ENCODE measurements at regions not wholly inside any gene's neighbourhood (a gene's known extent, or its start where the extent isn't known, plus 50 kb on each side); places are given as distances from the start of the nearest gene placed in this dataset.

GRCh38 chr10:33497338-33497737, 162.9 kb upstream of the NRP1 start:
- H3K4me3 ChIP-seq (ENCODE audit: control extremely low read depth in 1 of 5, extremely low read depth in 1 of 5, insufficient read depth in 1 of 5, low read depth in 2 of 5, low read length in 4 of 5): no peak overlapping the region
- TF ChIP-seq EZH2 (IDR thresholded peaks at IDR 0.05; ENCODE audit: borderline replicate concordance, insufficient read depth, low read depth, low read length, poor library complexity, severe bottlenecking): no peak
- TF ChIP-seq, protein P1, sequence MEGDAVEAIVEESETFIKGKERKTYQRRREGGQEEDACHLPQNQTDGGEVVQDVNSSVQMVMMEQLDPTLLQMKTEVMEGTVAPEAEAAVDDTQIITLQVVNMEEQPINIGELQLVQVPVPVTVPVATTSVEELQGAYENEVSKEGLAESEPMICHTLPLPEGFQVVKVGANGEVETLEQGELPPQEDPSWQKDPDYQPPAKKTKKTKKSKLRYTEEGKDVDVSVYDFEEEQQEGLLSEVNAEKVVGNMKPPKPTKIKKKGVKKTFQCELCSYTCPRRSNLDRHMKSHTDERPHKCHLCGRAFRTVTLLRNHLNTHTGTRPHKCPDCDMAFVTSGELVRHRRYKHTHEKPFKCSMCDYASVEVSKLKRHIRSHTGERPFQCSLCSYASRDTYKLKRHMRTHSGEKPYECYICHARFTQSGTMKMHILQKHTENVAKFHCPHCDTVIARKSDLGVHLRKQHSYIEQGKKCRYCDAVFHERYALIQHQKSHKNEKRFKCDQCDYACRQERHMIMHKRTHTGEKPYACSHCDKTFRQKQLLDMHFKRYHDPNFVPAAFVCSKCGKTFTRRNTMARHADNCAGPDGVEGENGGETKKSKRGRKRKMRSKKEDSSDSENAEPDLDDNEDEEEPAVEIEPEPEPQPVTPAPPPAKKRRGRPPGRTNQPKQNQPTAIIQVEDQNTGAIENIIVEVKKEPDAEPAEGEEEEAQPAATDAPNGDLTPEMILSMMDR (IDR thresholded peaks at IDR 0.05): no peak
- H3K36me3 ChIP-seq (replicated peaks in 1 of 2; ENCODE audit: control extremely low read depth in 1 of 2, control insufficient read depth in 1 of 2, extremely low read depth in 1 of 2, insufficient read depth in 2 of 2, low read length in 1 of 2): no peaks in the 10 kb centered on the region
- DNase-seq (no peak), ATAC-seq (ENCODE audit: low read depth) (no peak)
- H3K27me3 ChIP-seq (replicated peaks in 1 of 4; ENCODE audit: control extremely low read depth in 1 of 4, control insufficient read depth in 3 of 4, insufficient read depth in 4 of 4, low read length in 3 of 4): no peaks in the 10 kb centered on the region
- CTCF ChIA-PET: no interaction called here
- no peak overlapping the region for H2AFZ ChIP-seq (ENCODE audit: insufficient read depth, low read depth, low read length, poor library complexity, severe bottlenecking)
- Mint-ChIP-seq H3K27ac (no peak overlapping the region), H3K27me3 (no peaks in the 10 kb centered on the region), H3K9me3 (ENCODE audit: insufficient read depth) (no peaks in the 10 kb centered on the region), H3K4me1 (no peaks in the 10 kb centered on the region), H3K4me3 (no peak overlapping the region)
- H3K9ac ChIP-seq (ENCODE audit: low read length): no peak overlapping the region
- intact Hi-C loops (cut with micrococcal nuclease): no loop called here
- H3K4me1 ChIP-seq (ENCODE audit: control insufficient read depth in 2 of 2, insufficient read depth in 2 of 2, low read length in 2 of 2): no peaks in the 10 kb centered on the region
- no CpG with 5 or more reads among the region's 3 CpGs for WGBS (ENCODE audit: insufficient coverage)
- POLR2A ChIA-PET: no interaction called here
- H3K27ac ChIP-seq (ENCODE audit: low read length in 2 of 2): no peak overlapping the region
- H3K79me2 ChIP-seq (ENCODE audit: control insufficient read depth, insufficient read depth, low read length): no peaks in the 10 kb centered on the region
- no peak overlapping the region for H3K4me2 ChIP-seq (replicated peaks; ENCODE audit: low read depth, low read length, poor library complexity, severe bottlenecking)
- peaks cover 0 to 3% (median 0%) of the 10 kb centered on the region in 3 donors for H3K9me3 ChIP-seq (ENCODE audit: control extremely low read depth in 1 of 3, control insufficient read depth in 2 of 3, insufficient read depth in 1 of 3, low read length in 2 of 3)
- H4K20me1 ChIP-seq (ENCODE audit: control insufficient read depth, insufficient read depth, low read length, poor library complexity, severe bottlenecking): no peaks in the 10 kb centered on the region

DNA sequence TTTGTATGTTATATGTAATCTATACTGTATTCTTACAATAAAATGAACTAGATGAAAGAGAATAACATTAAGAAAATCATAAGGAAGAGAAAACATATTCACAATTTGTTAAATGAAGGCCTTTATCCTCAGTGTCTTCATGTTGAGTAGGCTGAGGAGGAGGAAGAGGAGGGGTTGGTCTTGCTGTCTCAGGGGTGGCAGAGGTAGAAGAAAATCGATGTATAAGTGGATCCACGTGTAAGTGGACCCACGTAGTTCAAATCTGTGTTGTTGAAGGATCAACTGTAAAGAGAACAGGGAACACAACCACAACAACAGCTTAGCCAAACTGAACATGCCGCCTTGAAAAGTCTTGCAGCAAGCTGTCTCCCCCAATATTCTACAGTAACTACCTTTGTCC, 161.6 kb upstream of the NRP1 start:
- Histone ChIP-seq H3K27ac (ENCODE audit: low read length in 2 of 2) (no peak overlapping the region), H3K36me3 (replicated peaks in 1 of 2; ENCODE audit: control extremely low read depth in 1 of 2, control insufficient read depth in 1 of 2, extremely low read depth in 1 of 2, insufficient read depth in 2 of 2, low read length in 1 of 2) (no peaks in the 10 kb centered on the region), H2AFZ (ENCODE audit: insufficient read depth, low read depth, low read length, poor library complexity, severe bottlenecking) (no peak overlapping the region), H3K4me3 (ENCODE audit: control extremely low read depth in 1 of 5, extremely low read depth in 1 of 5, insufficient read depth in 1 of 5, low read depth in 2 of 5, low read length in 4 of 5) (no peak overlapping the region), H3K27me3 (replicated peaks in 1 of 4; ENCODE audit: control extremely low read depth in 1 of 4, control insufficient read depth in 3 of 4, insufficient read depth in 4 of 4, low read length in 3 of 4) (no peaks in the 10 kb centered on the region), H3K9me3 (ENCODE audit: control extremely low read depth in 1 of 3, control insufficient read depth in 2 of 3, insufficient read depth in 1 of 3, low read length in 2 of 3) (no peaks in the 10 kb centered on the region), H3K79me2 (ENCODE audit: control insufficient read depth, insufficient read depth, low read length) (no peaks in the 10 kb centered on the region), H3K9ac (ENCODE audit: low read length) (no peak overlapping the region), H3K4me2 (replicated peaks; ENCODE audit: low read depth, low read length, poor library complexity, severe bottlenecking) (no peak overlapping the region), H3K4me1 (ENCODE audit: control insufficient read depth in 2 of 2, insufficient read depth in 2 of 2, low read length in 2 of 2) (no peaks in the 10 kb centered on the region), H4K20me1 (ENCODE audit: control insufficient read depth, insufficient read depth, low read length, poor library complexity, severe bottlenecking) (no peaks in the 10 kb centered on the region)
- 67% methylated on average over 2 of the region's 4 CpGs for WGBS (ENCODE audit: insufficient coverage)
- Mint-ChIP-seq H3K4me3 (no peak overlapping the region), H3K9me3 (ENCODE audit: insufficient read depth) (no peaks in the 10 kb centered on the region), H3K27me3 (no peaks in the 10 kb centered on the region), H3K27ac (no peak overlapping the region), H3K4me1 (no peaks in the 10 kb centered on the region)
- TF ChIP-seq, protein P1 (IDR thresholded peaks at IDR 0.05): no peak
- no peak for TF ChIP-seq EZH2 (IDR thresholded peaks at IDR 0.05; ENCODE audit: borderline replicate concordance, insufficient read depth, low read depth, low read length, poor library complexity, severe bottlenecking)
- CTCF ChIA-PET: no interaction called here
- ATAC-seq (ENCODE audit: low read depth) (no peak), DNase-seq (no peak)
- intact Hi-C loops (cut with micrococcal nuclease): no loop called here
- POLR2A ChIA-PET: no interaction called here

All from B cell (primary cell).